Naive thymus-derived CD4-positive, alpha-beta T cell (primary cell): ENCODE measurements at regions not wholly inside any gene's neighbourhood (a gene's known extent, or its start where the extent isn't known, plus 50 kb on each side); places are given as distances from the start of the nearest gene placed in this dataset.
"Not testable (repeated sequence)": the region's sequence is repeated elsewhere in the genome, so short reads cannot be mapped to it uniquely, and the experiment has no call there.

Experiments used
- ATAC-seq: fragments of 150-1000 bp; cut with Tn5 transposase; 2 replicates; pipeline ENCODE4 v1.10.0; 2021; ENCODE audit warnings: mild to moderate bottlenecking, moderate library complexity
- CTCF ChIA-PET: fragments of 350-600 bp; sonication (Branson Sonifier 250); formaldehyde crosslinking; loops from one replicate; lab custom pipeline; 2021; ENCODE audit warnings: antibody characterized with exemption; lab: Charles Lee
- POLR2A ChIA-PET: fragments of 350-600 bp; sonication (Branson Sonifier 250); formaldehyde crosslinking; loops from one replicate; lab custom pipeline; 2021; ENCODE audit warnings: antibody characterized with exemption, inconsistent platforms; lab: Charles Lee
- DNase-seq, 9 donors: peaks; one replicate each; pipeline versions ENCODE4 v3.0.0 to v3.0.0-alpha.2; 2020 to 2022; ENCODE audit warnings: mixed read lengths in 1 of 9
- H3K27ac ChIP-seq: one replicate; pipeline ENCODE4 v1.7.0; 2013; ENCODE audit warnings: mild to moderate bottlenecking, low read depth, low read length, moderate library complexity
- H3K27me3 ChIP-seq, 2 donors: one replicate each; pipeline ENCODE4 v1.7.0; 2013; ENCODE audit warnings: low read length in 2 of 2, mild to moderate bottlenecking in 2 of 2, moderate library complexity in 2 of 2; ENCODE audit not compliant: control insufficient read depth in 2 of 2, insufficient read depth in 2 of 2
- H3K36me3 ChIP-seq, 3 experiments: 1 replicate in 2 of 3; 2 replicates in 1 of 3; pipeline ENCODE4 v1.7.0; 2013; ENCODE audit warnings: low read length in 3 of 3, mild to moderate bottlenecking in 3 of 3, moderate library complexity in 1 of 3; ENCODE audit not compliant: insufficient read depth in 3 of 3, control insufficient read depth in 2 of 3
- H3K4me1 ChIP-seq, 2 donors: one replicate each; pipeline ENCODE4 v1.7.0; 2013; ENCODE audit warnings: low read length in 2 of 2, mild to moderate bottlenecking in 2 of 2, moderate library complexity in 1 of 2; ENCODE audit not compliant: control insufficient read depth in 2 of 2, insufficient read depth in 2 of 2
- H3K4me3 ChIP-seq: 2 replicates; pipeline ENCODE4 v1.7.0; 2013; ENCODE audit warnings: mild to moderate bottlenecking, low read length
- H3K9me3 ChIP-seq, 3 experiments: 1 replicate in 2 of 3; 2 replicates in 1 of 3; pipeline ENCODE4 v1.7.0; 2013; ENCODE audit warnings: low read length in 3 of 3; ENCODE audit not compliant: control insufficient read depth in 2 of 3
- H3K27ac Mint-ChIP-seq, 9 donors: one replicate each; pipeline ENCODE4 v1.8.0; 2020 to 2022; ENCODE audit warnings: mixed read lengths in 9 of 9, mild to moderate bottlenecking in 8 of 9, moderate library complexity in 5 of 9, inconsistent platforms in 2 of 9
- H3K27me3 Mint-ChIP-seq, 5 donors: one replicate each; pipeline ENCODE4 v1.8.0; 2021 to 2022; ENCODE audit warnings: mixed read lengths in 5 of 5, mild to moderate bottlenecking in 1 of 5
- H3K36me3 Mint-ChIP-seq, 5 donors: one replicate each; pipeline ENCODE4 v1.8.0; 2020 to 2022; ENCODE audit warnings: mixed read lengths in 5 of 5, mild to moderate bottlenecking in 3 of 5, inconsistent platforms in 1 of 5
- H3K4me1 Mint-ChIP-seq, 7 donors: one replicate each; pipeline ENCODE4 v1.8.0; 2020 to 2022; ENCODE audit warnings: mixed read lengths in 7 of 7, mild to moderate bottlenecking in 3 of 7, inconsistent platforms in 1 of 7
- H3K4me3 Mint-ChIP-seq, 10 donors: one replicate each; pipeline ENCODE4 v1.8.0; 2020 to 2022; ENCODE audit warnings: mild to moderate bottlenecking in 10 of 10, mixed read lengths in 10 of 10, moderate library complexity in 6 of 10, inconsistent platforms in 2 of 10
- H3K9me3 Mint-ChIP-seq, 11 donors: one replicate each; pipeline ENCODE4 v1.8.0; 2020 to 2022; ENCODE audit warnings: mixed read lengths in 11 of 11, mild to moderate bottlenecking in 4 of 11, inconsistent platforms in 1 of 11, moderate library complexity in 1 of 11
- intact Hi-C, 2 donors: fragments of 100-400 bp; cut with micrococcal nuclease; formaldehyde crosslinking; loops; one replicate each; pipeline ENCODE4 v1.15.1; 2023

- H3K27me3 Mint-ChIP-seq, H3K36me3 ChIP-seq, H3K9me3 ChIP-seq, H3K4me3 ChIP-seq, H3K27ac Mint-ChIP-seq, H3K4me1 Mint-ChIP-seq, POLR2A ChIA-PET, ATAC-seq, intact Hi-C loops, H3K27ac ChIP-seq, DNase-seq, H3K4me3 Mint-ChIP-seq, H3K27me3 ChIP-seq, H3K36me3 Mint-ChIP-seq, H3K9me3 Mint-ChIP-seq, H3K4me1 ChIP-seq, CTCF ChIA-PET: not testable (repeated sequence)
Observed at GRCh38 chr14:30473846-30474696, 84.9 kb upstream of the G2E3 start.

- peaks cover 0 to 1% (median 0%) of the 10 kb centered on the region in 11 donors for H3K9me3 Mint-ChIP-seq
- Histone ChIP-seq H3K9me3 (no peaks in the 10 kb centered on the region), H3K27me3 (no peaks in the 10 kb centered on the region), H3K4me3 (no peak overlapping the region), H3K36me3 (no peaks in the 10 kb centered on the region), H3K27ac (no peak overlapping the region), H3K4me1 (no peaks in the 10 kb centered on the region)
- ChIA-PET CTCF (no interaction called here), POLR2A (no interaction called here)
- DNase-seq, result no peak
- H3K36me3 Mint-ChIP-seq, result no peaks in the 10 kb centered on the region
- no peak overlapping the region for H3K27ac Mint-ChIP-seq
- ATAC-seq, result no peak
- no peaks in the 10 kb centered on the region for H3K4me1 Mint-ChIP-seq
- no peak overlapping the region for H3K4me3 Mint-ChIP-seq
- peaks cover 0 to 22% (median 12%) of the 10 kb centered on the region in 5 donors for H3K27me3 Mint-ChIP-seq
- intact Hi-C loops, result no loop called here
Observed at GRCh38 chr14:30482276-30482675, 76.7 kb upstream of the G2E3 start.

GRCh38 chr14:30484201-30484600 is 74.8 kb upstream of the G2E3 start:
- Mint-ChIP-seq H3K9me3 (peaks cover 0 to 7% (median 0%) of the 10 kb centered on the region in 11 donors), H3K27me3 (peaks cover 0 to 25% (median 15%) of the 10 kb centered on the region in 5 donors), H3K36me3 (no peaks in the 10 kb centered on the region), H3K4me1 (no peaks in the 10 kb centered on the region), H3K4me3 (no peak overlapping the region), H3K27ac (no peak overlapping the region)
- DNase-seq (no peak), ATAC-seq (no peak)
- H3K27me3 ChIP-seq, result no peaks in the 10 kb centered on the region
- no peaks in the 10 kb centered on the region for H3K9me3 ChIP-seq
- no peaks in the 10 kb centered on the region for H3K4me1 ChIP-seq
- H3K4me3 ChIP-seq, result no peak overlapping the region
- ChIA-PET POLR2A (no interaction called here), CTCF (no interaction called here)
- intact Hi-C loops, result no loop called here
- H3K27ac ChIP-seq, result no peak overlapping the region
- H3K36me3 ChIP-seq, result no peaks in the 10 kb centered on the region

- H3K4me3 ChIP-seq, result no peak overlapping the region
- intact Hi-C loops, result no loop called here
- H3K36me3 ChIP-seq, result no peaks in the 10 kb centered on the region
- Mint-ChIP-seq H3K27ac (no peak overlapping the region), H3K36me3 (no peaks in the 10 kb centered on the region), H3K9me3 (peaks cover 0 to 7% (median 0%) of the 10 kb centered on the region in 11 donors), H3K4me3 (no peak overlapping the region), H3K27me3 (peaks cover 0 to 25% (median 15%) of the 10 kb centered on the region in 5 donors), H3K4me1 (no peaks in the 10 kb centered on the region)
- no peaks in the 10 kb centered on the region for H3K4me1 ChIP-seq
- DNase-seq, result no peak
- H3K9me3 ChIP-seq, result no peaks in the 10 kb centered on the region
- ChIA-PET POLR2A (no interaction called here), CTCF (no interaction called here)
- ATAC-seq, result no peak
- H3K27ac ChIP-seq, result no peak overlapping the region
- H3K27me3 ChIP-seq, result no peaks in the 10 kb centered on the region
Observed at GRCh38 chr14:30484976-30485375, 74.0 kb upstream of the G2E3 start.

- Histone ChIP-seq H3K36me3 (no peaks in the 10 kb centered on the region), H3K4me3 (no peak overlapping the region), H3K27ac (no peak overlapping the region), H3K9me3 (no peaks in the 10 kb centered on the region), H3K4me1 (no peaks in the 10 kb centered on the region), H3K27me3 (no peaks in the 10 kb centered on the region)
- POLR2A ChIA-PET, result no interaction called here
- H3K27me3 Mint-ChIP-seq, result peaks cover 0 to 12% (median 2%) of the 10 kb centered on the region in 5 donors
- no peaks in the 10 kb centered on the region for H3K36me3 Mint-ChIP-seq
- CTCF ChIA-PET, result interaction anchor here (0.6 kb wide), 1 partner anchor 932 kb away, joined by 3 read pairs; no protein-coding TSS in a partner anchor
- intact Hi-C loops, result loop anchor here in 1 of 2 donors (1.0 kb wide), 1 partner anchor 9 kb away; no protein-coding TSS in a partner anchor
- ATAC-seq (no peak), DNase-seq (no peak)
- H3K27ac Mint-ChIP-seq, result no peak overlapping the region
- no peaks in the 10 kb centered on the region for H3K9me3 Mint-ChIP-seq
- H3K4me1 Mint-ChIP-seq, result no peaks in the 10 kb centered on the region
- H3K4me3 Mint-ChIP-seq, result no peak overlapping the region
Observed at GRCh38 chr14:30496852-30497251, 62.1 kb upstream of the G2E3 start.

- Histone ChIP-seq H3K4me1 (no peaks in the 10 kb centered on the region), H3K4me3 (no peak overlapping the region), H3K27me3 (no peaks in the 10 kb centered on the region), H3K9me3 (no peaks in the 10 kb centered on the region), H3K36me3 (no peaks in the 10 kb centered on the region), H3K27ac (no peak overlapping the region)
- Mint-ChIP-seq H3K4me3 (no peak overlapping the region), H3K36me3 (no peaks in the 10 kb centered on the region), H3K4me1 (no peaks in the 10 kb centered on the region), H3K27ac (no peak overlapping the region), H3K27me3 (peaks cover 0 to 9% (median 2%) of the 10 kb centered on the region in 5 donors), H3K9me3 (no peaks in the 10 kb centered on the region)
- ATAC-seq (no peak), DNase-seq (no peak)
- POLR2A ChIA-PET, result no interaction called here
- CTCF ChIA-PET, result no interaction called here
- intact Hi-C loops, result no loop called here
Observed at GRCh38 chr14:30499358-30499757, 59.6 kb upstream of the G2E3 start.

- no peaks in the 10 kb centered on the region for H3K4me1 ChIP-seq
- no peak overlapping the region for H3K4me3 ChIP-seq
- Mint-ChIP-seq H3K36me3 (no peaks in the 10 kb centered on the region), H3K9me3 (no peaks in the 10 kb centered on the region), H3K27me3 (peaks cover 0 to 9% (median 2%) of the 10 kb centered on the region in 5 donors), H3K4me1 (no peaks in the 10 kb centered on the region), H3K27ac (no peak overlapping the region), H3K4me3 (no peak overlapping the region)
- intact Hi-C loops, result no loop called here
- no peaks in the 10 kb centered on the region for H3K27me3 ChIP-seq
- POLR2A ChIA-PET, result no interaction called here
- no peak overlapping the region for H3K27ac ChIP-seq
- H3K36me3 ChIP-seq, result no peaks in the 10 kb centered on the region
- no peaks in the 10 kb centered on the region for H3K9me3 ChIP-seq
- DNase-seq (no peak), ATAC-seq (no peak)
- CTCF ChIA-PET, result no interaction called here
Observed at GRCh38 chr14:30500222-30500621, 58.7 kb upstream of the G2E3 start.
